HG02798 (cell line): ENCODE measurements at regions not wholly inside any gene's neighbourhood (a gene's known extent, or its start where the extent isn't known, plus 50 kb on each side); places are given as distances from the start of the nearest gene placed in this dataset.

ENCODE experiments used
- ATAC-seq: cut with Tn5 transposase; IDR thresholded peaks from one replicate; pipeline ENCODE4 v1.9.1; 2021; ENCODE audit warnings: mild to moderate bottlenecking; ENCODE audit not compliant: unreplicated experiment, poor library complexity

- ATAC-seq: peak; percentile 59
These were observed 754.6 kb downstream of the MRPL39 start for GRCh38 chr21:24852610-24853195.

- ATAC-seq: no peak
These were observed 757.2 kb downstream of the MRPL39 start for GRCh38 chr21:24850121-24850520.

- ATAC-seq: no peak
These were observed 762.6 kb downstream of the MRPL39 start for GRCh38 chr21:24844671-24845070.

GRCh38 chr21:24840287-24840686, 767.0 kb downstream of the MRPL39 start:
- no peak for ATAC-seq

- ATAC-seq: no peak
These were observed 774.3 kb downstream of the MRPL39 start for GRCh38 chr21:24832961-24833360.

- no peak for ATAC-seq
These were observed 777.9 kb downstream of the MRPL39 start for GRCh38 chr21:24829397-24829796.

- ATAC-seq: no peak
These were observed 780.5 kb downstream of the MRPL39 start for GRCh38 chr21:24826822-24827221.

- ATAC-seq: no peak
These were observed 781.9 kb downstream of the MRPL39 start for GRCh38 chr21:24825348-24825747.

GRCh38 chr21:24824209-24824608, 783.1 kb downstream of the MRPL39 start:
- peak; percentile 31 for ATAC-seq

GRCh38 chr21:24823247-24823646, 784.0 kb downstream of the MRPL39 start:
- ATAC-seq: no peak

- no peak for ATAC-seq
These were observed 822.2 kb downstream of the MRPL39 start for GRCh38 chr21:24785033-24785432.

GRCh38 chr21:24781146-24781545, 826.1 kb downstream of the MRPL39 start:
- ATAC-seq: no peak

GRCh38 chr21:24759348-24760075, 847.8 kb downstream of the MRPL39 start:
- no peak for ATAC-seq

GRCh38 chr21:24738063-24738462, 869.2 kb downstream of the MRPL39 start:
- ATAC-seq: no peak

GRCh38 chr21:24737296-24737850, 869.9 kb downstream of the MRPL39 start:
- ATAC-seq: no peak

- ATAC-seq: no peak
These were observed 876.6 kb downstream of the MRPL39 start for GRCh38 chr21:24730661-24731060.

GRCh38 chr21:24729568-24729967, 877.7 kb downstream of the MRPL39 start:
- no peak for ATAC-seq

- ATAC-seq: no peak
These were observed 879.4 kb downstream of the MRPL39 start for GRCh38 chr21:24727803-24728440.

- no peak for ATAC-seq
These were observed 890.9 kb downstream of the MRPL39 start for GRCh38 chr21:24716281-24716918.

- no peak for ATAC-seq
These were observed 892.6 kb downstream of the MRPL39 start for GRCh38 chr21:24714646-24715200.

- no peak for ATAC-seq
These were observed 902.1 kb downstream of the MRPL39 start for GRCh38 chr21:24705201-24705600.
